HG03432 (cell line): ENCODE measurements at regions not wholly inside any gene's neighbourhood (a gene's known extent, or its start where the extent isn't known, plus 50 kb on each side); places are given as distances from the start of the nearest gene placed in this dataset.
"Not testable (repeated sequence)": the region's sequence is repeated elsewhere in the genome, so short reads cannot be mapped to it uniquely, and the experiment has no call there.

Experiments
- ATAC-seq: cut with Tn5 transposase; IDR thresholded peaks from one replicate; pipeline ENCODE4 v1.9.1; 2021; ENCODE audit warnings: mild to moderate bottlenecking, moderate library complexity; ENCODE audit not compliant: unreplicated experiment

GRCh38 chr10:43922335-43923280, 273.9 kb upstream of the ZNF32 start:
- no peak for ATAC-seq

DNA sequence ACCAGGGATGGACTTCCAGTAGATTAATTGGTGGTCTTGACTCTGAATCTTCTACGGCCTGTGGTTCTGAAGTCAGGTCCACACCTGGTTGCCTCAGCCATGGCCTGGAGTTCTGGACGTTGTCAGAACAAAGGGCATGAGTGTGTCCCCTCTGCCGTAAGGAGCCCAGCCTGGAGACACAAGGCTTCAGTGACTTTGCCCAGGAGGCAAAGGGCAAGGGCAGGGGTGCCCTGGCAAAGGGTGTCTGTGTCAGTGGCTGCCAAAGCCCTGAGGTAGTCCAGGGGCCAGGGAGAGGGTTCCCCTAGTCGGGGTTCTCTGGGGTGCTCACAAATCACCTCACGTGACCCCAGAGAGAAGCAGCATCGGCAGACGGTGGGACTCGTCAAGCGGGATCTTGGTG, 273.2 kb upstream of the ZNF32 start:
- ATAC-seq = no peak

GRCh38 chr10:43921478-43921877, 272.8 kb upstream of the ZNF32 start:
- no peak for ATAC-seq

GRCh38 chr10:43920236-43920758, 271.6 kb upstream of the ZNF32 start:
- not testable (repeated sequence) for ATAC-seq

- no peak for ATAC-seq
Measured at GRCh38 chr10:43913676-43914235, 265.1 kb upstream of the ZNF32 start.

- no peak for ATAC-seq
Measured at GRCh38 chr10:43912469-43912868, 263.8 kb upstream of the ZNF32 start.

DNA sequence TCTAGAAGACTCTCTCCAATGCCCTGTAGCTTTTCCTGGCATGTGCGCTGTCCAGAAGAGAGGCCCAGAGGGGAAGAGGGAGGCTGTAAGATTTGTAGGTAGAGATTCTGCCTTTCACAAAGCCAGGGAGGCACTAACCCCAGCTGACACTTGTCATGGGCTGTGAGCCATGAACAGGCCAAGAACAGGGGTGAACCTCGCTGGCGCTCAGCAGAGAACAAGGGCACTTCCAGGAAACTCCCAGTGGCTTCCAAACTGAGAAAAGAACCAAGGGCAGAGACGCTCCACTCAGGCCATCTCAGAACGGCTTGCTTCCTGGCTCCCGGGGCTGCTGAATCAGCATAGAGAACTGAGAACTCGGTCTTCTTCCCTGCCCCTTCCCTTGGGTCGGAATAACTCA, 257.8 kb upstream of the ZNF32 start:
- no peak for ATAC-seq

DNA sequence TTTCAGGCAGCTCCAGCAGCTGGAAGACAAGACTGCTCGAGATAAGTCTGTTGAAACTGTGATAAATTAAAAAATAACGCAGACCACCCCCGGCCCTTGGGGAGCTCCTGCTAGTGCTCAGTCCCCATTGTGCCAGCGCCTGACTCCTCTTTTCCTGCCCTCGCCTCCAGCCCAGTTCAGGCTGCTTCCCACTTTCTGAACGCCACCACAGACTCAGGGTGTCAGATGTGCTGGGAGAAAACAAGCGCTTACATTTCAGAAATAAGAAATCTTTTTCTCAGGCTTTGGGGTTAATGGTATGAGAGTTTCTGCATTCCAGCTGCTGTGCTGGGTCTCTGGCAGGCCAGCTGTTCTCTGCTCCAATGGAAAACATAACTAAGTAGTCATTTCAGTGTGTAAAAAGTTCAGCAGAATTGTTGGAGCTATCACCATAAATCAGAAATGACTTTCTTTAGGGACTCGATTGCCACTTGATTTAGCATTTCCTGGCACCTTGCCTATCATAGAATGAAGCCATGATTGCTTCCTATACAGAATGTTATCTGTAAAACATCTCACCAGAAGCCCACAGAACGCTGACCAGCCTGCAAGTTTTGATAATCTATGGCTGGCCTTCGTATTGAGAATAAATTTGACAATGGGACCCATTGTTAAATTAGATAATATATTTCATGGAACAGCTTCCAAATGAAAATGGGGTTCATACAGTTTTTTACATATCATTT, 257.0 kb upstream of the ZNF32 start:
- no peak for ATAC-seq

- ATAC-seq = no peak
Measured at GRCh38 chr10:43904844-43905243, 256.2 kb upstream of the ZNF32 start.

- no peak for ATAC-seq
Measured at GRCh38 chr10:43904301-43904700, 255.6 kb upstream of the ZNF32 start.

DNA sequence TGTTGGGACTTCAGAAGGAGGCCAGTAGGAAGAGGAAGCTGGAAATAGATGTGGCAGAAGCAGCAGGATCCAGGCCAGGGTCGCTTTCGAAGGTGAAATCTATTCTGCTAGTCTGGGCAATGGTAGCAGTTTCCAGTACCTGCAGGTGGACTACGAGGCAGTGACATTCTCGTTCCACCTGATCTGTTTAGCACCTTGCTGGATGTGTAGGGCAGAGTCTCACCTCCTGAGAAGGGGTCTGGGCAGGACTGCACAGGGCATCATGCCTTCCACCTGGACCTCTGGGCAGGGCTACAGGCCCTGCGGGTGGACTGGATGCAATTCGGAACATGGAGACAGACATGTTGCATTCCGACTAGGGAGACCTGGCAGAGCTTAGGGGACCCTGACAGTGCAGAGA, 254.8 kb upstream of the ZNF32 start:
- ATAC-seq = no peak

DNA sequence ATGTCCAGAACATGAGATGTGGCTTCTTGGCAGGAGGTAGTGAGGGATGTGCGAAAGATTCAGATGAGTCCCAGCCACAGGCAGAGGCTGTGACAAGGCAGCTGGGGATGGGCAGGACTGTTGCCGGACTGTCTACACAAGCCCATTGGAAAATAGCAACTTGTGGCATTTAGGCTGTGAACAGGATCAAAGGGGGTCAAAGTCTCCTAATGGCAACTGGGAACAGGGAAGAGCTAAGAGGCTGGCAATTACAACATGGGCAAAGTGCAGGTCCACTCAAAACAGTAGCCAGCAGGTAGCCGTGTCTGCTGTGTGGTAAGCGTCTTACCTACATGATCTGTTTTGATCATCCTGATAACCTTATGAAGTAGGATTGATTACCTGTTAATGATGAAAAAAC, 254.2 kb upstream of the ZNF32 start:
- no peak for ATAC-seq

GRCh38 chr10:43901744-43902504, 253.2 kb upstream of the ZNF32 start:
- no peak for ATAC-seq

GRCh38 chr10:43901302-43901701, 252.6 kb upstream of the ZNF32 start:
- no peak for ATAC-seq

- ATAC-seq = no peak
Measured at GRCh38 chr10:43900571-43900970, 251.9 kb upstream of the ZNF32 start.

DNA sequence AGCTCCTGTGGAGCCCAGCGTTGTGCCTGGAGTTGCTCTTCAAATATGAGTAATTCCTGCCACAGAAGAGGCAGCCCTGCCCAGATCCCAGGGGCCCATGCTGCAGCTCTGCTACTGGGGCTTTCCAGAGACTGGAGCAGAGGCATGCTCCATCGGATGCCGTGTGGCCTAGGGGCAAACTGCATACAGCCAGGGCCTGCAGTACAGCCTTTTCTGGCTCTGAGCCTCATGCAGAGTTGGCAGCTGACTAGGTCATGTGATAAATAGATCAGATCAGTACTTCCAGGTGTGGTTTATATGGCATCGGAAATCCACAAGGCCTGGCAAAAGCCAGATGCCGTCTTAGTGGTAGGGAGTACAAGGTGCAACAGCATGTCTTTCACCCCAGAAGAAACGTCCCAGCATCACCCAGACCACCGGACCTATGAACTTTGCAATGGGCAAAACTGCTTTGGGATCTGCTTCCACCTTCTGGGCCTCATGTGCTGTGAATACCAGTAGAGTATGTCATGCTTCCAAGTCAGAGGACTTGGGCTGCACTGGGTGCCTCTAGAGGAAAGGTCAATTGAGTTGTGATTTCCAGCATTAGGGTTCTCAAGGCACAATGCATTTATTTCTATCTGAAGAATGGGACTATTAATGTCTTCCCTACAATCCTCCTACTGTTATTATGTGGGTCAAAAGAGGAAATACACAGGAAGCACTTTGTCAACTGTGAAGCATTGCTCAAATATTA, 250.7 kb upstream of the ZNF32 start:
- ATAC-seq = no peak

GRCh38 chr10:43898592-43898991, 249.9 kb upstream of the ZNF32 start:
- ATAC-seq = no peak

- no peak for ATAC-seq
Measured at GRCh38 chr10:43897765-43898419, 249.2 kb upstream of the ZNF32 start.

GRCh38 chr10:43892062-43892770, 243.5 kb upstream of the ZNF32 start:
- ATAC-seq = no peak
